WTC11 (cell line): ENCODE measurements at regions not wholly inside any gene's neighbourhood (a gene's known extent, or its start where the extent isn't known, plus 50 kb on each side); places are given as distances from the start of the nearest gene placed in this dataset.

Experiments
- ATAC-seq: fragments of 200-7000 bp; cut with Tn5 transposase; 2 replicates; pipeline ENCODE4 v1.10.0; 2021; ENCODE audit warnings: mild to moderate bottlenecking, moderate library complexity
- CTCF ChIA-PET: fragments of 300-600 bp; sonication (Branson Sonifier 250); formaldehyde crosslinking; loops from one replicate; lab custom pipeline; 2021; ENCODE audit warnings: antibody characterized with exemption; lab: Charles Lee
- POLR2A ChIA-PET: fragments of 350-600 bp; sonication (Branson Sonifier 250); formaldehyde crosslinking; loops from one replicate; lab custom pipeline; 2021; ENCODE audit warnings: antibody characterized with exemption; lab: Charles Lee
- DNase-seq: peaks from one replicate; pipeline ENCODE4 v3.0.0; 2021; ENCODE audit warnings: low spot score
- H3K27ac Mint-ChIP-seq: 2 replicates; pipeline ENCODE4 v1.8.0; 2021; ENCODE audit warnings: mixed read lengths
- H3K27me3 Mint-ChIP-seq: 2 replicates; pipeline ENCODE4 v1.8.0; 2021; ENCODE audit warnings: low read depth, mild to moderate bottlenecking, moderate library complexity, mixed read lengths
- H3K36me3 Mint-ChIP-seq: 2 replicates; pipeline ENCODE4 v1.8.0; 2021; ENCODE audit warnings: mixed read lengths
- H3K4me1 Mint-ChIP-seq: 2 replicates; pipeline ENCODE4 v1.8.0; 2022; ENCODE audit warnings: mixed read lengths
- H3K4me3 Mint-ChIP-seq: 2 replicates; pipeline ENCODE4 v1.8.0; 2021; ENCODE audit warnings: mild to moderate bottlenecking, moderate library complexity, mixed read lengths
- H3K9me3 Mint-ChIP-seq: 2 replicates; pipeline ENCODE4 v1.8.0; 2021; ENCODE audit warnings: mixed read lengths
- CDX4 ChIP-seq: fragments of 250-450 bp; sonication (Bioruptor Pico); IDR thresholded peaks from 2 replicates; pipeline ENCODE4 v1.9.0; 2021; ENCODE audit warnings: moderate library complexity, mild to moderate bottlenecking, inconsistent platforms, borderline replicate concordance
- ELF4 ChIP-seq: sonication (generic); formaldehyde crosslinking; IDR thresholded peaks from 2 replicates; pipeline ENCODE4 v1.8.1; 2022; ENCODE audit warnings: low read depth, mild to moderate bottlenecking, moderate library complexity, missing genetic modification reagents
- GRHL2 ChIP-seq: fragments of 250-450 bp; sonication (Bioruptor Pico); IDR thresholded peaks from 2 replicates; pipeline ENCODE4 v1.8.0; 2022; ENCODE audit warnings: mild to moderate bottlenecking, moderate library complexity; ENCODE audit not compliant: insufficient replicate concordance, severe bottlenecking
- JAZF1 ChIP-seq: fragments of 250-450 bp; sonication (Bioruptor Pico); IDR thresholded peaks from 2 replicates; pipeline ENCODE4 v1.9.0; 2021; ENCODE audit warnings: moderate library complexity, mild to moderate bottlenecking, inconsistent platforms
- MYBL2 ChIP-seq: sonication (generic); formaldehyde crosslinking; IDR thresholded peaks from 2 replicates; pipeline ENCODE4 v1.8.1; 2023; ENCODE audit warnings: mild to moderate bottlenecking, moderate library complexity, missing genetic modification reagents
- NR2C2 ChIP-seq: sonication (generic); formaldehyde crosslinking; IDR thresholded peaks from 2 replicates; pipeline ENCODE4 v1.8.0; 2022; ENCODE audit warnings: mild to moderate bottlenecking, missing genetic modification reagents
- PREB ChIP-seq: sonication (generic); formaldehyde crosslinking; IDR thresholded peaks from 2 replicates; pipeline ENCODE4 v1.8.1; 2022; ENCODE audit warnings: mild to moderate bottlenecking, missing genetic modification reagents, moderate library complexity, borderline replicate concordance
- SOX15 ChIP-seq: fragments of 250-450 bp; sonication (Bioruptor Pico); IDR thresholded peaks from 2 replicates; pipeline ENCODE4 v1.9.0; 2021; ENCODE audit warnings: mild to moderate bottlenecking
- TEAD4 ChIP-seq: sonication (generic); formaldehyde crosslinking; IDR thresholded peaks from 2 replicates; pipeline ENCODE4 v1.8.0; 2022; ENCODE audit warnings: mild to moderate bottlenecking, missing genetic modification reagents
- ZNF396 ChIP-seq: fragments of 250-450 bp; sonication (Bioruptor Pico); IDR thresholded peaks from 2 replicates; pipeline ENCODE4 v1.8.0; 2021; ENCODE audit warnings: mild to moderate bottlenecking, moderate library complexity, borderline replicate concordance
- ZNF671 ChIP-seq: fragments of 250-450 bp; sonication (Bioruptor Pico); IDR thresholded peaks from 2 replicates; pipeline ENCODE4 v1.8.0; 2021; ENCODE audit warnings: mild to moderate bottlenecking
- TF ChIP-seq, protein P1 (sequence below): sonication (generic); formaldehyde crosslinking; IDR thresholded peaks from 2 replicates; pipeline ENCODE4 v1.8.1; 2023; ENCODE audit warnings: mild to moderate bottlenecking, missing genetic modification reagents
- TF ChIP-seq, protein P2 (sequence below): sonication (generic); formaldehyde crosslinking; IDR thresholded peaks from 2 replicates; pipeline ENCODE4 v1.8.1; 2023; ENCODE audit warnings: mild to moderate bottlenecking, missing genetic modification reagents, moderate library complexity
- TF ChIP-seq, protein P3 (sequence below): sonication (generic); formaldehyde crosslinking; IDR thresholded peaks from 2 replicates; pipeline ENCODE4 v1.8.0; 2023; ENCODE audit warnings: mild to moderate bottlenecking, missing genetic modification reagents
- TF ChIP-seq, protein P4 (sequence below): fragments of 250-450 bp; sonication (Bioruptor Pico); IDR thresholded peaks from 2 replicates; pipeline ENCODE4 v1.9.0; 2021; ENCODE audit warnings: mild to moderate bottlenecking, borderline replicate concordance
- TF ChIP-seq, protein P5 (sequence below): sonication (generic); formaldehyde crosslinking; IDR thresholded peaks from 2 replicates; pipeline ENCODE4 v1.8.1; 2023; ENCODE audit warnings: mild to moderate bottlenecking, missing genetic modification reagents, borderline replicate concordance

- Mint-ChIP-seq H3K27me3 (no peaks in the 10 kb centered on the region; the same call in 1 of the 2 replicates), H3K27ac (no peak overlapping the region), H3K36me3 (no peaks in the 10 kb centered on the region), H3K4me1 (no peaks in the 10 kb centered on the region), H3K4me3 (no peak overlapping the region), H3K9me3 (no peaks in the 10 kb centered on the region)
- CTCF ChIA-PET = no interaction called here
- DNase-seq = no peak
- TF ChIP-seq, protein P1, sequence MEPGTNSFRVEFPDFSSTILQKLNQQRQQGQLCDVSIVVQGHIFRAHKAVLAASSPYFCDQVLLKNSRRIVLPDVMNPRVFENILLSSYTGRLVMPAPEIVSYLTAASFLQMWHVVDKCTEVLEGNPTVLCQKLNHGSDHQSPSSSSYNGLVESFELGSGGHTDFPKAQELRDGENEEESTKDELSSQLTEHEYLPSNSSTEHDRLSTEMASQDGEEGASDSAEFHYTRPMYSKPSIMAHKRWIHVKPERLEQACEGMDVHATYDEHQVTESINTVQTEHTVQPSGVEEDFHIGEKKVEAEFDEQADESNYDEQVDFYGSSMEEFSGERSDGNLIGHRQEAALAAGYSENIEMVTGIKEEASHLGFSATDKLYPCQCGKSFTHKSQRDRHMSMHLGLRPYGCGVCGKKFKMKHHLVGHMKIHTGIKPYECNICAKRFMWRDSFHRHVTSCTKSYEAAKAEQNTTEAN (CRISPR knock-in tag) = no peak
- TF ChIP-seq, protein P2, sequence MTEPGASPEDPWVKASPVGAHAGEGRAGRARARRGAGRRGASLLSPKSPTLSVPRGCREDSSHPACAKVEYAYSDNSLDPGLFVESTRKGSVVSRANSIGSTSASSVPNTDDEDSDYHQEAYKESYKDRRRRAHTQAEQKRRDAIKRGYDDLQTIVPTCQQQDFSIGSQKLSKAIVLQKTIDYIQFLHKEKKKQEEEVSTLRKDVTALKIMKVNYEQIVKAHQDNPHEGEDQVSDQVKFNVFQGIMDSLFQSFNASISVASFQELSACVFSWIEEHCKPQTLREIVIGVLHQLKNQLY (CRISPR knock-in tag) = no peak
- TF ChIP-seq MYBL2 (CRISPR knock-in tag) = no peak
- TF ChIP-seq ZNF671 (CRISPR knock-in tag) = no peak
- TF ChIP-seq SOX15 (CRISPR knock-in tag) = no peak
- TF ChIP-seq, protein P3, sequence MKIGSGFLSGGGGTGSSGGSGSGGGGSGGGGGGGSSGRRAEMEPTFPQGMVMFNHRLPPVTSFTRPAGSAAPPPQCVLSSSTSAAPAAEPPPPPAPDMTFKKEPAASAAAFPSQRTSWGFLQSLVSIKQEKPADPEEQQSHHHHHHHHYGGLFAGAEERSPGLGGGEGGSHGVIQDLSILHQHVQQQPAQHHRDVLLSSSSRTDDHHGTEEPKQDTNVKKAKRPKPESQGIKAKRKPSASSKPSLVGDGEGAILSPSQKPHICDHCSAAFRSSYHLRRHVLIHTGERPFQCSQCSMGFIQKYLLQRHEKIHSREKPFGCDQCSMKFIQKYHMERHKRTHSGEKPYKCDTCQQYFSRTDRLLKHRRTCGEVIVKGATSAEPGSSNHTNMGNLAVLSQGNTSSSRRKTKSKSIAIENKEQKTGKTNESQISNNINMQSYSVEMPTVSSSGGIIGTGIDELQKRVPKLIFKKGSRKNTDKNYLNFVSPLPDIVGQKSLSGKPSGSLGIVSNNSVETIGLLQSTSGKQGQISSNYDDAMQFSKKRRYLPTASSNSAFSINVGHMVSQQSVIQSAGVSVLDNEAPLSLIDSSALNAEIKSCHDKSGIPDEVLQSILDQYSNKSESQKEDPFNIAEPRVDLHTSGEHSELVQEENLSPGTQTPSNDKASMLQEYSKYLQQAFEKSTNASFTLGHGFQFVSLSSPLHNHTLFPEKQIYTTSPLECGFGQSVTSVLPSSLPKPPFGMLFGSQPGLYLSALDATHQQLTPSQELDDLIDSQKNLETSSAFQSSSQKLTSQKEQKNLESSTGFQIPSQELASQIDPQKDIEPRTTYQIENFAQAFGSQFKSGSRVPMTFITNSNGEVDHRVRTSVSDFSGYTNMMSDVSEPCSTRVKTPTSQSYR (CRISPR knock-in tag) = no peak
- no peak for TF ChIP-seq TEAD4 (CRISPR knock-in tag)
- no peak for TF ChIP-seq GRHL2 (CRISPR knock-in tag)
- TF ChIP-seq ELF4 (CRISPR knock-in tag) = no peak
- TF ChIP-seq, protein P4, sequence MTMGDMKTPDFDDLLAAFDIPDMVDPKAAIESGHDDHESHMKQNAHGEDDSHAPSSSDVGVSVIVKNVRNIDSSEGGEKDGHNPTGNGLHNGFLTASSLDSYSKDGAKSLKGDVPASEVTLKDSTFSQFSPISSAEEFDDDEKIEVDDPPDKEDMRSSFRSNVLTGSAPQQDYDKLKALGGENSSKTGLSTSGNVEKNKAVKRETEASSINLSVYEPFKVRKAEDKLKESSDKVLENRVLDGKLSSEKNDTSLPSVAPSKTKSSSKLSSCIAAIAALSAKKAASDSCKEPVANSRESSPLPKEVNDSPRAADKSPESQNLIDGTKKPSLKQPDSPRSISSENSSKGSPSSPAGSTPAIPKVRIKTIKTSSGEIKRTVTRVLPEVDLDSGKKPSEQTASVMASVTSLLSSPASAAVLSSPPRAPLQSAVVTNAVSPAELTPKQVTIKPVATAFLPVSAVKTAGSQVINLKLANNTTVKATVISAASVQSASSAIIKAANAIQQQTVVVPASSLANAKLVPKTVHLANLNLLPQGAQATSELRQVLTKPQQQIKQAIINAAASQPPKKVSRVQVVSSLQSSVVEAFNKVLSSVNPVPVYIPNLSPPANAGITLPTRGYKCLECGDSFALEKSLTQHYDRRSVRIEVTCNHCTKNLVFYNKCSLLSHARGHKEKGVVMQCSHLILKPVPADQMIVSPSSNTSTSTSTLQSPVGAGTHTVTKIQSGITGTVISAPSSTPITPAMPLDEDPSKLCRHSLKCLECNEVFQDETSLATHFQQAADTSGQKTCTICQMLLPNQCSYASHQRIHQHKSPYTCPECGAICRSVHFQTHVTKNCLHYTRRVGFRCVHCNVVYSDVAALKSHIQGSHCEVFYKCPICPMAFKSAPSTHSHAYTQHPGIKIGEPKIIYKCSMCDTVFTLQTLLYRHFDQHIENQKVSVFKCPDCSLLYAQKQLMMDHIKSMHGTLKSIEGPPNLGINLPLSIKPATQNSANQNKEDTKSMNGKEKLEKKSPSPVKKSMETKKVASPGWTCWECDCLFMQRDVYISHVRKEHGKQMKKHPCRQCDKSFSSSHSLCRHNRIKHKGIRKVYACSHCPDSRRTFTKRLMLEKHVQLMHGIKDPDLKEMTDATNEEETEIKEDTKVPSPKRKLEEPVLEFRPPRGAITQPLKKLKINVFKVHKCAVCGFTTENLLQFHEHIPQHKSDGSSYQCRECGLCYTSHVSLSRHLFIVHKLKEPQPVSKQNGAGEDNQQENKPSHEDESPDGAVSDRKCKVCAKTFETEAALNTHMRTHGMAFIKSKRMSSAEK = no peak
- no peak for TF ChIP-seq CDX4 (CRISPR knock-in tag)
- no peak for TF ChIP-seq JAZF1 (CRISPR knock-in tag)
- no peak for TF ChIP-seq ZNF396 (CRISPR knock-in tag)
- no peak for TF ChIP-seq PREB (CRISPR knock-in tag)
- no peak for TF ChIP-seq NR2C2 (CRISPR knock-in tag)
- TF ChIP-seq, protein P5, sequence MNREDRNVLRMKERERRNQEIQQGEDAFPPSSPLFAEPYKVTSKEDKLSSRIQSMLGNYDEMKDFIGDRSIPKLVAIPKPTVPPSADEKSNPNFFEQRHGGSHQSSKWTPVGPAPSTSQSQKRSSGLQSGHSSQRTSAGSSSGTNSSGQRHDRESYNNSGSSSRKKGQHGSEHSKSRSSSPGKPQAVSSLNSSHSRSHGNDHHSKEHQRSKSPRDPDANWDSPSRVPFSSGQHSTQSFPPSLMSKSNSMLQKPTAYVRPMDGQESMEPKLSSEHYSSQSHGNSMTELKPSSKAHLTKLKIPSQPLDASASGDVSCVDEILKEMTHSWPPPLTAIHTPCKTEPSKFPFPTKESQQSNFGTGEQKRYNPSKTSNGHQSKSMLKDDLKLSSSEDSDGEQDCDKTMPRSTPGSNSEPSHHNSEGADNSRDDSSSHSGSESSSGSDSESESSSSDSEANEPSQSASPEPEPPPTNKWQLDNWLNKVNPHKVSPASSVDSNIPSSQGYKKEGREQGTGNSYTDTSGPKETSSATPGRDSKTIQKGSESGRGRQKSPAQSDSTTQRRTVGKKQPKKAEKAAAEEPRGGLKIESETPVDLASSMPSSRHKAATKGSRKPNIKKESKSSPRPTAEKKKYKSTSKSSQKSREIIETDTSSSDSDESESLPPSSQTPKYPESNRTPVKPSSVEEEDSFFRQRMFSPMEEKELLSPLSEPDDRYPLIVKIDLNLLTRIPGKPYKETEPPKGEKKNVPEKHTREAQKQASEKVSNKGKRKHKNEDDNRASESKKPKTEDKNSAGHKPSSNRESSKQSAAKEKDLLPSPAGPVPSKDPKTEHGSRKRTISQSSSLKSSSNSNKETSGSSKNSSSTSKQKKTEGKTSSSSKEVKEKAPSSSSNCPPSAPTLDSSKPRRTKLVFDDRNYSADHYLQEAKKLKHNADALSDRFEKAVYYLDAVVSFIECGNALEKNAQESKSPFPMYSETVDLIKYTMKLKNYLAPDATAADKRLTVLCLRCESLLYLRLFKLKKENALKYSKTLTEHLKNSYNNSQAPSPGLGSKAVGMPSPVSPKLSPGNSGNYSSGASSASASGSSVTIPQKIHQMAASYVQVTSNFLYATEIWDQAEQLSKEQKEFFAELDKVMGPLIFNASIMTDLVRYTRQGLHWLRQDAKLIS (CRISPR knock-in tag) = no peak
- POLR2A ChIA-PET = no interaction called here
- no peak for ATAC-seq
Measured at GRCh38 chr9:31144614-31145013, 1239.8 kb upstream of the ACO1 start.
